Testis (tissue), 2 donors: ENCODE measurements at regions not wholly inside any gene's neighbourhood (a gene's known extent, or its start where the extent isn't known, plus 50 kb on each side); places are given as distances from the start of the nearest gene placed in this dataset.

Experiments
- POLR2A ChIP-seq: fragments of 450-650 bp; IDR thresholded peaks from one replicate; pipeline ENCODE4 v1.6.1; 2017; ENCODE audit warnings: antibody characterized with exemption, mild to moderate bottlenecking, moderate library complexity
- TF ChIP-seq, protein P1 (sequence below), 3 experiments: fragments of 450-650 bp in 2 of 3; fragments of 200-600 bp in 1 of 3; sonication (generic) in 1 of 3; IDR thresholded peaks; one replicate each; pipeline ENCODE4 v1.5.1; 2016 to 2019; ENCODE audit warnings: antibody characterized with exemption in 3 of 3, mild to moderate bottlenecking in 2 of 3, moderate library complexity in 1 of 3

- TF ChIP-seq, protein P1, sequence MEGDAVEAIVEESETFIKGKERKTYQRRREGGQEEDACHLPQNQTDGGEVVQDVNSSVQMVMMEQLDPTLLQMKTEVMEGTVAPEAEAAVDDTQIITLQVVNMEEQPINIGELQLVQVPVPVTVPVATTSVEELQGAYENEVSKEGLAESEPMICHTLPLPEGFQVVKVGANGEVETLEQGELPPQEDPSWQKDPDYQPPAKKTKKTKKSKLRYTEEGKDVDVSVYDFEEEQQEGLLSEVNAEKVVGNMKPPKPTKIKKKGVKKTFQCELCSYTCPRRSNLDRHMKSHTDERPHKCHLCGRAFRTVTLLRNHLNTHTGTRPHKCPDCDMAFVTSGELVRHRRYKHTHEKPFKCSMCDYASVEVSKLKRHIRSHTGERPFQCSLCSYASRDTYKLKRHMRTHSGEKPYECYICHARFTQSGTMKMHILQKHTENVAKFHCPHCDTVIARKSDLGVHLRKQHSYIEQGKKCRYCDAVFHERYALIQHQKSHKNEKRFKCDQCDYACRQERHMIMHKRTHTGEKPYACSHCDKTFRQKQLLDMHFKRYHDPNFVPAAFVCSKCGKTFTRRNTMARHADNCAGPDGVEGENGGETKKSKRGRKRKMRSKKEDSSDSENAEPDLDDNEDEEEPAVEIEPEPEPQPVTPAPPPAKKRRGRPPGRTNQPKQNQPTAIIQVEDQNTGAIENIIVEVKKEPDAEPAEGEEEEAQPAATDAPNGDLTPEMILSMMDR (IDR thresholded peaks at IDR 0.05): no peak
- no peak for TF ChIP-seq POLR2A
Measured at GRCh38 chr5:92941806-92942205, 639.2 kb downstream of the NR2F1-AS1 start.
